ENCODE measurements at regions not wholly inside any gene's neighbourhood (a gene's known extent, or its start where the extent isn't known, plus 50 kb on each side); places are given as distances from the start of the nearest gene placed in this dataset.

- no peak for DNase-seq (ENCODE audit: low spot score)
These were observed 75.5 kb downstream of the HMX1 start for GRCh38 chr4:8796096-8796495.

DNA sequence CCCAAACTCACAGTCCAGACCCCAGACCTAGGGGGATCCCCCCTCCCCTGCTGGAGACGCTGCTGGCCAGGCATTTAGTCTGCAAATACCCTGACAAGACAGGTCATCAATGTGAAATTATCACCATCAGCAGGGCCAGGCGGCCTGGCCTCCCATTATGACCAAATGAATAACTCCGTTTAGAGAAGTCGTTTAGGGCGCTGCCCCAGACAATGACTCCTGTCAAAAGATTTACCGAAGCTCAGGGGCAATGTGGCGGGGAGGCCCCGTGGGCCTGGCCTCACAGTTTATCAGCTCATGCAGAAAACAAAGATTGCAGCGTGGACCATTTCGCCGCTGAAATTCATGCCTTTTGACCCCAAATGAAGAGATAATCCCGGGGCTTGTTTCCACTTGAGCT is 76.5 kb downstream of the HMX1 start:
- DNase-seq (ENCODE audit: low spot score) = no peak

DNA sequence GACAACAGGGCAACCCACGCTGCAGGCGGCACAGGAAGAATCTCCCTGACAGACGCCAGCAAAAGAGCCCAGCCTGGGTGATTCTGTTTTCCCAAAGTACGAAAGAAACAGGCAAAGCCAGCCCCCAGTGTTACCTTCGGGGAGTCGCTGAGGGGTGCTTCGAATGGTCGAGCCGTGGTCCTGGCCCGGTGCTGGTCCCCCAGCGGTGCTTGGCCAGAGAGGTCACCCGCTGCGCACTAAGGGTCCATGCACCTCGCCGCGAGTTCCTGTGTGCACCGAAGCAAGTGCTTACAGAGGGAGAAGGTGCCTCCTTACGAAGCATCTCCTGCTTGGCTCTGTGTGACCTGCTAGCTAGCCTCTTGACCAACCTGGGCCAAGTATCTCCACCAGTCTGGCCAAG is 77.1 kb downstream of the HMX1 start:
- DNase-seq (ENCODE audit: low spot score) = no peak

GRCh38 chr4:8793571-8794160 is 78.0 kb downstream of the HMX1 start:
- DNase-seq (ENCODE audit: low spot score) = no peak

DNA sequence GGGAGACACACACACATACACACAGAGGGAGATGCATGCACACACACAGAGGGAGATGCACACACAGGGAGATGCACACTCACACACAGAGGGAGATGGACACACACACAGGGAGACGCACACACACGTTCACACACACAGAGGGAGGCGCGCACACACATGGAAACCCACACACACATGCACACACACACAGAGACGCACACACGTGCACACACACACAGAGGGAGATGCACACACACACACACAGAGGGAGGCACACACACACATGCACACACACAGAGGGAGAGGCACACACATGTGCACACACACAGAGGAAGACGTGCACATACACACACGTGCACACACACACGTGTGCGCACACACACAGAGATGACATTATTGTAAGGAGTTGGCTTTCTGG is 79.1 kb downstream of the HMX1 start:
- DNase-seq (ENCODE audit: low spot score) = no peak

DNA sequence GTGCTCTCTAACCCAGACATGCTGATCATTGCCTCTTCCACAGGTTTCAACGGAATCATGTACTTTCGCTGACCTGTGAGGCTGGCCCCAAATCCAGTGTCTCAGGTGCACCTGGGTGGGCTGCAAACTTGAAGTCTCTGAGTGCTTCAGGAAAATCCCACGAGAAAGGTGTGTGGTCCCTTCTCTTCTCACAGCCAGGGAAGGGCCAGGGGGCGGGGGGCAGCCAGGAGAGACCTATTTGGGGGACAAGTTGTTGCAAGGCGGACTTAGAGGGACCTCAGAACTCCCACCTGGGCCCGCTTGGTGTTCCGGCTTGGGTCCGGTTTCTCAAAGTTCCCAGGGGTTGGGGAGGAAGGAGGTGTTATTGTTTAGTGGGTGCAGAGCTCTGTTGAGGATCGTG is 80.0 kb downstream of the HMX1 start:
- DNase-seq (ENCODE audit: low spot score) = no peak

- no peak for DNase-seq (ENCODE audit: low spot score)
These were observed 80.9 kb downstream of the HMX1 start for GRCh38 chr4:8790749-8791148.

DNA sequence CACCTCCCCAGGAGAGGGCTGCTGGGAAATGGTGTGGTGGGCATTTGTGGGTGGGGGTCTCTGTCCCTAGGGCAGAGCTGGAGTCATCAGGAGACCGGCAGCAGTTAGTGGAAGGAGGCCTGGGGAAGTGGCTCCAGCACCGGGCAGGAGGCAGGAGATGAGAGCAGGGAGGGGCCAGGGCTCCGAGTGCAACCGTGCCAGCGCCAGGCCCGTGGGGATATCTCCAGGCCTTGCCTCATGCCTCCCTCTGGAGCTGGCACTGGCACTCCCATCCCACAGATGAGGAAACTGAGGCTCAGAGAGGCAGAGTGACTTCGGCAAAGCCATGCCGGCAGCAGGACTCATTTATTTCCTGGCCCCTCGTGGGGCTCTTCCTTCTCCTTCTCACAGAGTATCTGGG is 83.5 kb downstream of the HMX1 start:
- DNase-seq (ENCODE audit: low spot score) = no peak

- no peak for DNase-seq (ENCODE audit: low spot score)
These were observed 85.5 kb downstream of the HMX1 start for GRCh38 chr4:8786166-8786565.

DNA sequence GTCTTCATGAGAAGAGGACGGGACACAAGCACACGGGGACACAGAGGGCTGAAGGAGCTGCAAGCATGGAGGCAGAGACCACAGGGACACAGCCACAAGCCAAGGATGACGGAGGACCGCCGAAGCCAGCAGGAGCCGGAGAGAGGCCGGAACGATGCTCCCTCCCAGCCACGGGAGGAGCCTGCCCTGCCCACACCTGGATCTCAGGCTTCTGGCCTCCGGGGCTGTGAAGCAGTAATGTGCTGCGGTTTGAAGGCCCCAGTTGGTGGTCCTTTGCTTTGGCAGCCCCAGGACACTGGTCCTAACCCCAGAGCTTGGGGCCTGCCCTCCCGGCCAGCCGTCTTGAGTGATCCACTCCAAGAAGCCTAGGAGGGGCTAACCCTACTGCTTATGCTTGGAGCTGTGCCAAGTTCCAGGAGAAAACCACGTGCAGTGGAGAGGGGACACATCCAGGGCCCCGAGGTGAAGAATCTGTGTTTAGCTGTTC is 85.9 kb downstream of the HMX1 start:
- DNase-seq (ENCODE audit: low spot score) = no peak

DNA sequence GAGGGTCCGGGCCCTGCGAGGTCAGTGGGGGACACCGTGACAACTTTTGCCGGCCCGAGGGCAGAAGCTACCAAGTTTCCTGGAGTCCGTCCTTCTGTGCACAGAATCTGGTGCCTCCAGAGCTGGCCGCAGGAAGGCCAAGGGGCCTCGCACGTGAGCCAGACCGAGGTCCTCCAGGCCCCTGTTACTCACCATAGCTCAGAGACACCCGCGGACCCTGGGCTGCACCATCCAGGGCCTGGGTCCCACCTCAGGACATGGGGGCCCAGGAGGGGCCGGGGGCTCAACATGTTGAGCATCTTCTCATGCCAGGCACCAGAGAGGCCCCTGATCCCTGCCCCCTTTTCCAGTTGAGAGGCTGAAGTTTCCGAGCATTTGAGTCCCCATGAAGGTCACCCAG is 87.9 kb downstream of the HMX1 start:
- no peak for DNase-seq (ENCODE audit: low spot score)

DNA sequence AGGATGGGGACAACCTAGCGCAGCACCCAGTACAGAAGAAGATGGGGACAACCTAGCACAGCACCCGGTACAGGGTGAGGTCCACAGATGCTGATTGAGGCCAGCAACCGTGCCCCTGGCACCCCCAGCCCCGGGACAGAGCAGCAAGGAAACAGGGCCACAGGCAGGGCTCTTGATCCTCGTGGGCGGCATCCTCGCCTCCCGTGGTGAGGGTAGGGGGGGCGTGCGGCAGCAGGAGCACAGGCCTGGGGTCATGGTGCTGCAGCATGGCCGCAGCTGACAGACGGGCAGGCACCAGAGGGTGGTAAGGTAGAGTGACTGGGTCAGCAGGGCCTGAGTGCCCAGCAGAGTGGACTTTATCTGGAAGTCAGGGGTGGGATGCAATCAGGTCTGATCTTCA is 89.5 kb downstream of the HMX1 start:
- no peak for DNase-seq (ENCODE audit: low spot score)

- no peak for DNase-seq (ENCODE audit: low spot score)
These were observed 90.0 kb downstream of the HMX1 start for GRCh38 chr4:8781641-8782040.

DNA sequence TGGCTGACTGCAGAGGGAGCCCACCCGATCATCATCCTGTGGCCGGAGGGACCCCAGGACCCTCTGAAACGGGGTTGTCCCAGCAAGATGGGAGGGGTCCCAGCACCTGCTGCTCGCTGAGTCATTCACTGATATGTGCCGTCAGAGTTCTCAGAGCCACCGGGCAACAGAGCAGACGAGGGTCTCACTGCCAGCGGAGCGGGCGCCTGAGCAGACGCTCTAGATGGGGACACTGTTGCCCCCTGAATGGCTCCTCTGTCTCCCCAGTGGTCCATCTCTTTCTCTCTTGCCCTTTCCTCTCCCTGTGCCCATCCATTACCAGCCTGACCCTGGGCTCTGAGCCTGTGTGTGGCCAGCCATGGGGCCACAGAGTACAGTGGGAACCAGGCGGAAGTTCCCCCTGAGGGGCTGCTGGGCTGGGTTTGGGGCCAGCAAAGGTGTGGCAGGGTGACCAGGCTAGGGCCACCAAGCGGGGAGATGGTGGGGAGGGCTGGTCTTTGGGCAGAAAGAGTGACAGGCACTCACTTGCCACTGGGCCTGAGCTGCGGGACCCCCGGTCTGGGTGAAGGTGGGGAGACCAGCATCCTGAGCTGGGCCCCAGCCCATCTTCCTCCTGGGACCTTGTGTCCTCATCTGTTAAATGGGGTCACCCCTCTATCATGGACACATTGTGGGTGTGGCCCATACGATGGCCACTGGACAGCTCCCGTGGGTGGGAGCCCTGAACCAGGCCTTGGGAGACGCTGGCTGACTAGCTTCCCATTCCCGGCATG is 90.9 kb downstream of the HMX1 start:
- no peak for DNase-seq (ENCODE audit: low spot score)

DNA sequence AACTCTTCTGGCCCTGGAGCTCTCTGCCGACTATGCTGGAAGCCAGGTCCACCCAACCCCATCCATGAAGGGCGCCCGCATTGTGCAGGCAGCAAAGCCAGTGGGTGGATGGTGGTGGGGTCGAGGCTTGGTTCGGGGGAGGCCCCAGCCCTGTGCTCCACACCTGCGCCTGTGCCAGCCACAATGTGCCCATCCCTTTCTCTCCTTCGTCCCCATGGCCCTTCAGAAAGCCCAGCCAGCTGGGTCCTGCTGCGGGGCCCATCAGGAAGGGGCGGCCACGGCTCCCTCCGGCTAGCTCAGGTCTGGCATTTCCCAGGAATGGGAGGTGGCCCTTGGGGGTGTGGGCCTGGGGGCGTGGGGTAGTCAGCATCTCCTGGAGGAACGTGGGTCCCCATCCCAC is 91.6 kb downstream of the HMX1 start:
- no peak for DNase-seq (ENCODE audit: low spot score)

DNA sequence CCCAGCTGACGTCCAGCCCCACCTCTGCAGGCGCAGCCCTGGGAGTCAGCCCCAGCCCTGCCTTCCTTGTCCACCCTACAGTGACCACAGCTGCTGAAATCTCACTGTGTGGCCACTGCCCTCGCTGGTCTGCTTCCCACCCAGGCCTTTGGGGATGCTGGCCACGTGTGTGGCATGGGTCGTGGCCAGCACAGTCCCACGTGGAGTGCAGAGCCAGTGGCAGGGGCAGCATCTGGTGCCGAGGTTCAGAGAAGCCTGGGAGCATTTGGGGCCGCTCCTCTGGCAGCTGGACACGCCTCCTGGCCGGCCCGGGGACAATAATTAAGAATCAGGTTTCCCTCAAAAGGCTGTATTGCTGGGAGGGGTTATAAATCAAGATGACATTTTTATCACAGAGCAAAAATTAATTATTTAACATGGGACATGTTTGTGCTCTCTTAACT is 92.1 kb downstream of the HMX1 start:
- DNase-seq (ENCODE audit: low spot score) = no peak

GRCh38 chr4:8778760-8779159 is 92.9 kb downstream of the HMX1 start:
- no peak for DNase-seq (ENCODE audit: low spot score)

DNA sequence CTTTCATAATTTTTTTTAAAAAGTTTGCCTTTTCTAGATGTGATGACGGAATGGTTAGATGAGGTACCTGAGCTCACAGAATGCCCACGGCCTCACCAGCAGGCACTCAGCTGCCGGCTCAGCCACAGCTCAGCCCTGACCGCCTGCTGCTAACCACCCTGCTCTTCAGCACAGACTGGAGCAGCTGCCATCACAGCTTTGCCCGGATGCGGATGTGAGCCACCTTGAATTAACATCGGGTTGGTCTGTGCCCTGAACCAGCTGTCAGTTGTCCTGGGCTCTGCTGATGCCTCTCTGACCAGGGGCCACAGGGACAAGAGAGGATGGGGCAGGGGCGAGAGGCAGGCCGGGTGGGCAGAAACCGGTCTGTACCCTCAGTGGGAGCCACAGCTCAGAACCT is 93.3 kb downstream of the HMX1 start:
- DNase-seq (ENCODE audit: low spot score) = no peak

DNA sequence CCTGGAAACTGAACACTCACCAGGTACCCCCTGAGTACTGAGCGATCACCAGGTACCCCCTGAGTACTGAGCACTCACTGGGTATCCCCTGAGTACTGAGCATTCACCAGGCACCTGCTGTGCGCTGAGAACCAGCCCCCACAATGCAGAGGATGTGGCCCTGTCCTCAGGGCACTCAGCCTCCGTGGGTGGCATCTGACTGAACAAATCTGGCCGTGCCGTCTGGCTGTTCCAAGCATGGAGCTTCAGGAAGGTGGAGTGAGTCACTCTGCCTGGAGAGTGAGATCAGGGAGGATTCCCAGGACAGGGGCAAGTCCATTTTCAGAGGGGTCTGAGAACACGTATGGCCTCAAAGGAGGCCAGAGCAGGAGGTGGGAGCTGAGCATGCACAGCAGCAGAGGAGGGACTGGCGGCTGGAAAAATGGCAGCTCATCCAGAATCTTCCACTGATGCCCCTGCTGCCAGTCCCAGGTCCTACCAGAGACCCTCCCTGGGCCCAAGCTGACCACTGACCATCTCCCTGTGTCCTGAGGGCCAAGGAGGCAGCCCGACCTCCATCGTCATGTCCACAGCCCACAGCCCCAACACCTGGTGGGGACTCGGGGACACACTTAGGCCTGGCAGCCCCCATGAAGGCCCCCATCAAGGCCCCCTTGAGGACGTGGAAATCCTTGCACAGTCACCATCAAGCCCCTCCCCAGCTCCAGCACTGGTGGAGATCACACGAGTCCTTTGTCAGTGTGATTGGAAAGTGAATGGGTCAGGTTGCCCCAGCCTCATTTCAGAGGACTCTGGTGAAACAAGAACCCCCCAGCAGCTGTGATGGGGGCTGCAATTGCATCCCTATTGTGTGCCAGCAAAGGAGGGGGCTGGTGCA is 94.1 kb downstream of the HMX1 start:
- DNase-seq (ENCODE audit: low spot score) = no peak

DNA sequence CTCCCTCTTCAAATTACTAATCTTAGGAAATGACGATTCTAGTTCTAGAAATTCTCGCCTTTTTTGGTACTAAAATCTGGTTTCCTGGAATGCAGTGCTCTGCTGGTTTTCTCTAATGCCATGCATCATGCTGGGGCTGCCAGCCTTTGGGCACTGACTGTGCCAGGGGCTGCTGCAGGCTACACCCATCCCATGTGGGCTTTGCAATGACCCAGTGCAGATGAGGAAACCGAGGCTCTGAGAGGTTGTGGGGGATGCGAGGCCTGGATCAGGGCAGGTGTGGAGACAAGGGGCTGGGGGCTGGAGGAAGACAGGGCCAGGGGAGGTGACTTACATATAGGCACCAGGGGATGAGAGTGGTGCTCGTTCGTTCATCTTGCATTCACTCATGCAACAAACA is 95.3 kb downstream of the HMX1 start:
- no peak for DNase-seq (ENCODE audit: low spot score)

DNA sequence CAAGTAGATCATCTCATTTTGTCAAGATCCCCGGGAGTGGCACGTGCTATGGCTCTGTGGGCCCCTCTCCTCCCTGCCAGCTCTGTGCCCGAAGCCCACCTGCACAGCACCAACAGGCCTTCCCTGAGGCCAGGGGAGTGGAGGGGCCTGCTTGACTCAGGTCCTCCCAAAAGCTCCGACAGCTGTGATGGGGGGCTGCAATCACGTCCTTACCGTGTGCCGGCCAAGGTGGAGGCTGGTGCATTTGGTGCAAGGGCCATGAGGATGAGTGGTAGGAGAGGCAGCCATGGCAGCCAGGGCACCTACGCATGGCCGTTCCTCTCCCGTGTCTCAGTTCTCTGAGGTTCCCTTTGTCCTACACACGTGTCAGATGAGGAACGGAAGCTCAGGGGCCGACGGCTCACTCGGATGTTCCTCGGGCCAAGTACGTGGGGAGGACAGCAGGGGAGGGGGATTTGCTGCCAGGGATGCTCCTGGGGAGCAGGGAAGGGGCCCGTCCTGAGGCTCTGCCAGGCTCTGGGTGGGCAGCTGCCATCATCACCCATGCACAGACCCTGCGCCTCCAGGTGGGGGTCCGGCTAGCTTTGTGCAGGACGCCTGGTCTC is 95.8 kb downstream of the HMX1 start:
- no peak for DNase-seq (ENCODE audit: low spot score)

- no peak for DNase-seq (ENCODE audit: low spot score)
These were observed 96.5 kb downstream of the HMX1 start for GRCh38 chr4:8775121-8775520.

DNA sequence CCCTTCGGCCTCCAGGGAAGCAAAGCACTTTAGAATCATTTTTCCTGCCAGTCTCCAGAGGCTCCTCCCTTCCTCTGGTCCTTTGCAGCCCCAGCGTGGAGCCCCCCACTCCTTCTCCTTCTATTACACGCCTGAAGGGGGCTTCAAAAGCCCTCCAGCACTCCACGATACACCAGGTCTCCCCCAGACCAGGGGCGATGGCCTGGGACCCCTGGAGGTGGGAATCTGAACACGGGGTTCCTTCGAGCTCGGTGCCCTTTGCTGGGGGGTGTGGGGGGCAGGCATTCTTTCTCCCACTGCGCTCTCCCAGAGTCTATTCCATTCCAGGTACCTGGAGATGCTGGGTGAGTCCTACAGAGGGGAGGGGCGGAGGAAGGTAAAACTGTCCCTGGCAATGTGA is 97.6 kb downstream of the HMX1 start:
- DNase-seq (ENCODE audit: low spot score) = no peak
